IPS-18c (cell line): ENCODE measurements at regions not wholly inside any gene's neighbourhood (a gene's known extent, or its start where the extent isn't known, plus 50 kb on each side); places are given as distances from the start of the nearest gene placed in this dataset.

Experiments
- H3K4me3 ChIP-seq: 2 replicates; pipeline ENCODE4 v1.7.0; 2013; ENCODE audit warnings: low read depth, mild to moderate bottlenecking, low read length, moderate library complexity; ENCODE audit not compliant: insufficient read depth
- H3K9me3 ChIP-seq: one replicate; pipeline ENCODE4 v1.6.1; 2013; ENCODE audit warnings: mild to moderate bottlenecking, low read length, moderate library complexity; ENCODE audit not compliant: control insufficient read depth, insufficient read depth

DNA sequence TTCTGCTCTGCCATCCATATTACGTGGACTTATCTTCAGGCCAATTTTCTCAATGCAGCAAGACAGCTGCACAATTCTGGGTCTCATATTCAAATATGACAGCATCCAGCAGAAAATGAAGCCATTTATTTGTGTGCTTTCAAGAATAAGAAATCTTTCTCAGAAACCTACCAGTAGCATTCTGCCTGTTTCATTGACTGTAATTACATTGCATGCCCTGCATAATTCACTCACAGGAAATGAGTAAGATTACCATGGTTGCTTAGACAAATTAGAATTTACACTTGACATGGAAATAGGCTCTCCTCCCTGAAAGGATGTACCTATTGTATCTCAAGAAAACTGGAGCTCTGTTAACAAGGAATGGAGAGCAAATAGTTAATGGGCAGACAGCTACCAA lies 346.6 kb upstream of the DCBLD2 start:
- no peaks in the 10 kb centered on the region for H3K9me3 ChIP-seq
- H3K4me3 ChIP-seq = no peak overlapping the region

DNA sequence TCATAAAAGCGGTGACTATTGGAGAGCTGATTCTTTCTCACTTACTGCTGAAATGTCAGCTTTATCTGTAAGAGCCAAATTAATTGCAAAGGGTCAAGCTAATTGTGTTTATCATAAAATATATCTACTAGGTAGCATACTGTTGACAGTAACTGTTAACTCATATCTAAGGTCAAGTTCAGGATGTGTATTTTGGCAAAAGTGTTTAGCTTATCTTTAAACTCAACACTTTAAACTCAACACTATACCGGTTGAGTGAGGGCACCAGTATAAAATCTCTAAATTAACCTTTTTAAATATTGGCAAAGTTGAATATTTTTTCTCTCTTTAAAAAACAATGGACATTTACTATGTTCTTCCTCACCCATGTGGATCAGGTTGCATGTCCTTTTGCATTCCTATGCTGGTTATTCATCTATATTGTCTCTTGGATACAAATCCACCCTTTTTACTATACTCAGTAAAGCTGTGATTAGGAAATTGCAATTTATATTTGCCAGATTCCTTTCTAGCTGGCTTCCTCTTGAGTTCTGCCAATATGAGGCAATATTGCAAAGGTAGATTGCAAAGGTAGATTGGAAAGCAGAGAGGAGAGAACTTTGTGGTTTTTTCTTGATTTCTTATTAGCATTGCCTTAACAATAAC lies 344.6 kb upstream of the DCBLD2 start:
- Histone ChIP-seq H3K4me3 (no peak overlapping the region), H3K9me3 (no peaks in the 10 kb centered on the region)

DNA sequence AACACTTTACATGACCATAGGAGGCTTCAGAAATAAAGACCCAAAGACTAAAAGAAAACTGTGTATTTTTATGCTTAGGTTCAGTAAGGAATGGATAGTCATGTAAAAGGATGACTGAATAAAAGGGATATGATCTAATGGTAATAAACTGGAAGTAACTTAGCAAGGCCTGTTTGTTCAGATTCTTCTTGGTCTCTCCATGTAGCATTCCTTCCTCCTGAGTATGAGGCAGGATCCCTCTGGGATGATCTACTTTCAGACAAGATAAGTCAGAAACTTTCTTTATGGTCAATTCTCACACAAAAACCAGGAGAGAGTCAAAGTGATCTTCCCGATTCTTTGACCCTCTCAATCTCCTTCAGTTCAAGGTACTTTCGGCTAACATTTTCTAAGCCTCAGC lies 340.8 kb upstream of the DCBLD2 start:
- no peak overlapping the region for H3K4me3 ChIP-seq
- H3K9me3 ChIP-seq = no peaks in the 10 kb centered on the region

DNA sequence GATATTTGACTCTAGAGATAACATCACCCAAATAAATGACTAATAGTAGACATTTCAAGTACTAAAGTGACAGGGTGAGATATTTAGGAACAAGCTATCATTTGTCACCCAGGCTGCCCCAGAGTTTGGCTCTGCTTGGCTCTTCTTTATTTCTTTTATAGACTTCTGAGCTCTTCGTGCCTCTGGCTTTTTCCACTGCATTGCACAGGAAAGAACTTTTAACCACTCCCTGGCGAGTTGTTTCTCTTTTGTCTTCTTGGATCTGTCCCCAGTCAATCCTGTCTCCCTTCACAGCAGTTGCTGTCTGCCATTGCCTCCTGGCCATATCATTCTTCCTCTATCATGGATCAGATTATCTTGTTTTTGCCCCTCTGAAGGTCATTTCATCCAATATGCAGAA lies 339.2 kb upstream of the DCBLD2 start:
- Histone ChIP-seq H3K4me3 (no peak overlapping the region), H3K9me3 (no peaks in the 10 kb centered on the region)

DNA sequence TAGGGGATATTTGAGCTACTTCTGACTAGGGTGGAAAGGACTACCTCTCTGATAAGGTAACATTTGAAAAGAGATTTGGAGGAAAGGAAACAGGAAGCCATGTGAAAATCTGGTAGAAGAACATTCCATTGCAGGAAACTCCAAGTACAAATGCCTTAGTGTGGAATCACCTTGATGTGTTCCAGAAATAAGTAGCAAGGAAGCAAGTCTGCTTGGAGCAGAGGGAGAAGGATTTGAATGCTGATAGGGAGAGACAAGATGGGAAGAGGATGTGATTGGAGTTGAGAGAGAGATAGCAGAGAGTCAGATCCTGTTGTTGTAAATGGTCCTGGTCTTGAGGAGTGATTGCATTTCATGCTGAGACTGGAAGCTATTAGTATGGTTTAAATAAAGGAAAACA lies 335.1 kb upstream of the DCBLD2 start:
- no peaks in the 10 kb centered on the region for H3K9me3 ChIP-seq
- H3K4me3 ChIP-seq = no peak overlapping the region

DNA sequence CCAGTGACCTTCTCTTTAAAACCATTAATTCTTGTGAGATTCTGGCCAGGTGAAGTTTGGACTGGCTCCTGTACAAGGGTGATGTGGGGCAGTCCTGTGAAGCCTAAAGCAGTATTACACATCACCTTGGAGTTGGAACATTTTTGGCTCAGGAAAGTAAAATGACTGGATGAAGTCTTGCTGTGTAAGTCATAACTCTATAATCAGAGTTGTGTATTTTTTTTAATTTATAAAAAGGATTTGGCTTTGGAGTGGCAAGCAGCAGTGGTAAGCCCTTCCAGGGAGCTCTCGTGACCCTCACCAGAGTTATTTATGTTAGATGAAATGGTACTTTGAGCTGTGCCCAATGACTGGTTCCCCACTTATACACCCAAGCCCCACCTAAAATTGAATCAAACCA lies 331.2 kb upstream of the DCBLD2 start:
- Histone ChIP-seq H3K4me3 (no peak overlapping the region), H3K9me3 (no peaks in the 10 kb centered on the region)

DNA sequence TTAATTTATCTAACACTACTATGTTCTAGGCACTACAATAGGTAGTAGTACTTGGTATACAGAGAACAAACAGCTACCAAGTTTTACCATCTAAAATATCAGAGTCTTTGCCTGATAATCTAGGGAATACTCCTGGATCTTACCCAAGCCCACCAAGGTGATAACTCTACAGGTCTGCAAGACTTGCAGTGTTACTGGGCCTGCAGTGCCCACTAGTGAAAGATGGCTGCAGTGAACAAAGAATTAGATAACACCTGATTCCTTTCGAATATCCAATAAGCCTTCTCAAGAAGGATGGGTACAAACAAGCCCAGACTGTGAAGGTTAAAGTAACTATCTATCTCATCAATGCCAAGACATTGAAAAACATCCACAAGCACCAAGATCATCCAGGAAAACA lies 317.0 kb upstream of the DCBLD2 start:
- Histone ChIP-seq H3K9me3 (no peaks in the 10 kb centered on the region), H3K4me3 (no peak overlapping the region)

DNA sequence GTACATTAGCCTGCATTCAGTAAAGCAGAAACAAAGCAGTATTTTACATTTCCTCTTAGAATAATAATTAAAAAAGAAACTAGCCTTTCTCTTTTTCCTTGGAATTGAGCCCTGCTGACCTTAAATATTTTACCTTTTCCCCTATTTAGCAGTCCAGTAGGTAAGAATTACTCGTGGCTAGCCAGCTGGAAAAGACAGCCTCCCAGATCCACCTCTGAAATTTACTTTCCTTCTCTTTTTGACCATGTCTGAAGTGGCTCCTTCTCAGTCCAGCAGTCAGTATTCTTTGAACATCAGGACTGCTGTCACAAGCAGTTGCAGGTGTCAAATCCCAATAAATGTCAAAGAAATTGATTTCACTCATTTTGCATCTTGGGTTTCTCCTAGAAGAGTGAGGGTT lies 311.5 kb upstream of the DCBLD2 start:
- H3K9me3 ChIP-seq = no peaks in the 10 kb centered on the region

DNA sequence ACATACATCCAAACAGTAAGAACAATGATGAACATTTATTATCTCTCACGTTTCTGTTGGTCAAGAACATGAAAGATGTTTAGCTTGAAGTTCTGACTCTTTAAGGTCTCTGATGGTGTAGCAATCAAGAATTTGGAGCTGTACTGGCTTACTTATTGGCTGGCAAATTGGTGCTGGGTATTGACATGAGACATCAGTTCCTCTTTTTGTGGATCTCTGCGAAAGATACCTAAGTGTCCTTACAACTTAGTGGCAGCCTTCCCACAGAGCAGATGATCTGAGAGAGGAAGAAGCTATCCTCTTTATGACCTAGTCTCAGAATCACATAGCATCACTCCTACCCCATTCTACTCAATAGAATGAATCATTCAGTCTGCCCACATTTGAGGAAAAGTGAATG lies 309.8 kb upstream of the DCBLD2 start:
- no peaks in the 10 kb centered on the region for H3K9me3 ChIP-seq
- H3K4me3 ChIP-seq = no peak overlapping the region

More for the DNA sequence above, 311.5 kb upstream of the DCBLD2 start:
- no peak overlapping the region for H3K4me3 ChIP-seq

DNA sequence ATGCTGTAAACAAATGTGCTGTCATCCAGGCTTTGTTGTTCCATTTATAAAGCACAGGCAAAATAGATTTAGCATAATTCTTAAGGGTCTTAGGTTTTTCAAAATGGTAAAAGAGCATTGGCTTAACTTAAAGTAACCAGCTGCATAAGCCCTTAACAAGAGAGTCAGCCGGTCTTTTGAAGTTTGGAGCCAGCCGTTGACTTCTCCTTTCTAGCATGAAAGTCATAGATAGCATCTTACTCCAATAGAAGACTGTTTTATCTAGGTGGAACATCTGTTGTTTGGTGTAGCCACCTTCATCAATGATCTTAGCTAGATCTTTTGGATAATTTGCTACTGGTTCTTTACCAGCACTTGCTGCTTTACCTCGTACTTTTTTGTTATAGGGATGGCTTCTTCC lies 297.5 kb upstream of the DCBLD2 start:
- no peak overlapping the region for H3K4me3 ChIP-seq
- H3K9me3 ChIP-seq = no peaks in the 10 kb centered on the region

DNA sequence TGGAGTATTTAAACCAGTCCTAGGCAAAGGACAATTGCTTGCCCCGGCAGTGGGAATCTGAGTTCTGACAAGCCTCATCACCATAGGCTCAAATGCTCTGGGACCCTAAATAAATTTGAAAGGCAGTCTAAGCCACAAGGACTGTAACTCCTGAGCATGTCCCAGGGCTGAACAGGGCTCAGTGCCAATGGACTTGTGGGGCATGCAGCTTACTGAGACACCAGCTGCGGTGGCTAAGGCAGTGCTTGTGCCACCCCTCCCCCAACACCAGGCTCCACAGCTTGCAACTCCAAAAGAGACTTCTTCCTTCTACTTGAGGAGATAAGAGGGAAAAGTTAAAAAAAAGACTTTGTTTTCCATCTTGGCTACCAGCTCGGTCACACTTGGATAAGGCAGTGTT lies 289.7 kb upstream of the DCBLD2 start:
- Histone ChIP-seq H3K9me3 (no peaks in the 10 kb centered on the region), H3K4me3 (0 out of 2 replicates have a peak overlapping the region, but pooled peaks have one; percentile 3)

DNA sequence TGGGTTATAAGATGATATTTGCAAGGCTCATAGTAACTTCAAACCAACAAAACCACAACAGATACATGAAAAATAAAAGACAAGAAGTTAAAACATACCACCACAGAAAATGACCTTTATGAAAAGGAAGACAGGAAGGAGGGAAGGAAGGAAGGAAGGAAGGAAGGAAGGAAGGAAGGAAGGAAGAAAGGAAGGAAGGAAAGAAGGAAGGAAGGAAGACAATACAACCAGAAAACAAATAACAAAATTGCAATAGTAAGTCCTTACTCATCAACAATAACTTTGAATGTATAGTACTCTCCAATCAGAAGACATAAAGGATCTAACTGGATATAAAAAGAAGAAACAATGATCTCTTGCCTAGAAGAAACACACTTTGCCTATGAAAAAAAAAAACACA lies 287.4 kb upstream of the DCBLD2 start:
- Histone ChIP-seq H3K9me3 (no peaks in the 10 kb centered on the region), H3K4me3 (no peak overlapping the region)

DNA sequence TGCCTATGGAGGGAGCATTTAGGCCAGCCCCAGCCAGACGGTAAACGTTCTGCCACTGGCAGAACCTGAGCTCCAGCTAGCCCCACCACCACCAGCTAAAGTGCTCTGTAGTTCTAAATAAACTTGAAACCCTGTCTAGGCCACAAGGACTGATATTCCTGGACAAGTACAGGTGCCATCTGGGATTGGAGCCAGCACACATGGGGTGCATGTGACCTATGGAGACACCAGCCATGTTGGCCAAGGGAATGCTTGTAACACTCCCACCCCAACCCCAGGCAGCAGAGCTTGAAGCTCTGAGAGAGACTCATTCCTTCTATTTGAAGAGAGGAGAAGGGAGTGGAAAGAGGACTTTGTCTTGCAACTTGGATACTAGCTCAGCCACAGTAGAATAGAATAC lies 284.5 kb upstream of the DCBLD2 start:
- H3K9me3 ChIP-seq = no peaks in the 10 kb centered on the region
- no peak overlapping the region for H3K4me3 ChIP-seq

DNA sequence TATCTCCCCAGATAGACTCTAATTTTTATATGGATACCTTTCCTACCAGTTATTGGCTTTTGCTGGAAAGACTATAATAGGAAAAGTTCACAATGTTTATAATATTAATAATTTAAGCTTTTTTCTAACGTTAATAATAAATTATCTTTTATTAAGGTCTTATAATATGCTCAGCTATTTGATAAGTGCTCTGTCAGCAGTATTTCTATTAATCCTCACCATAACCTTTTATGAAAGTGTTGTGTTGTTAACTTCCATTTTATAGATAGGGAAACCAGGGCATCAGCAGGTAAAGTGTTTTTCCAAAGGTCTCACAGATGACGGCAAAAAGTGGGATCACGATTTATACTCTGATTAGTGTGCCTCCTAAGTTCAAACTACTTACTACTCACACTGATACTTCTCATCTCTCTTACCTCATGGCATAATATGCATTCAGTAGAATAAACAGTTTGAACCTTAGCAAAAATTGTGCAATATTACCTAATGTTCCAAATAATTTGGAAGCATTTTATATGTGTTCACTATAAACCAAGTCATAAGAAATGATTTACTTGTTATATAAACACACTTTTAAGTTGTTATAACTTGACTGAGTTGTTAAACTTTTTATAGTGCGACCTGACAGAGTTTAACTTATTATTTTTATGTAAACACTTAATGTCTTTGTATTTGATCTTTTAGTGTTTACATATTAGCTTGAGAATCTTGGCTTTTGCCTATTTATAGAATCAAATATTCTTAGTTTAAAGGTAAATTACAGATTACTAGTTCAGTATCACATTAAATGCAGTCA lies 274.9 kb upstream of the DCBLD2 start:
- Histone ChIP-seq H3K9me3 (no peaks in the 10 kb centered on the region), H3K4me3 (no peak overlapping the region)

DNA sequence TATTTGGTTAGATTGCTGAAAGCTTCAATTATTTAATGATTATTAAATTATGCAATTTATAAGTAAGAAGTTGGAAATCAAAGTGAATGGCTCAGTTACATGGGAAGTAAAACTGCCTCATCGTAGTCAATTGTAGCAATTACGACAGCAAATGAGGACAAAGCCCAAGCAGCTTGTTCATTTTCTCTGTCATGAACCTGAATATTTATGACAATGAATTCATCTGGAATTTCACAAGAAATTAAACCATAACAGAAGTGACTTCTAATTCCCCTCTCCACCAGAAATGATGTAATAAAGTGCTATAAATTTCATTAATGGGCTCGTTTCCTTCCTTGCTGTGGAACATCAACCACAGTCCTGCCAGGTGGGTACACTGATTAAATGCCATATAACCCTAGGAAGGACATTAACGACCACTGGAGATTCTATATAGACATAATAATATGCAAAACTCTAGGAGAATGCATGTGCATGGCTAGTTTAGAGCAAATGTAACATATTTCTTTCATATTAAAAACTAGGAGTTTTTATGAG lies 273.8 kb upstream of the DCBLD2 start:
- no peak overlapping the region for H3K4me3 ChIP-seq
- no peaks in the 10 kb centered on the region for H3K9me3 ChIP-seq

DNA sequence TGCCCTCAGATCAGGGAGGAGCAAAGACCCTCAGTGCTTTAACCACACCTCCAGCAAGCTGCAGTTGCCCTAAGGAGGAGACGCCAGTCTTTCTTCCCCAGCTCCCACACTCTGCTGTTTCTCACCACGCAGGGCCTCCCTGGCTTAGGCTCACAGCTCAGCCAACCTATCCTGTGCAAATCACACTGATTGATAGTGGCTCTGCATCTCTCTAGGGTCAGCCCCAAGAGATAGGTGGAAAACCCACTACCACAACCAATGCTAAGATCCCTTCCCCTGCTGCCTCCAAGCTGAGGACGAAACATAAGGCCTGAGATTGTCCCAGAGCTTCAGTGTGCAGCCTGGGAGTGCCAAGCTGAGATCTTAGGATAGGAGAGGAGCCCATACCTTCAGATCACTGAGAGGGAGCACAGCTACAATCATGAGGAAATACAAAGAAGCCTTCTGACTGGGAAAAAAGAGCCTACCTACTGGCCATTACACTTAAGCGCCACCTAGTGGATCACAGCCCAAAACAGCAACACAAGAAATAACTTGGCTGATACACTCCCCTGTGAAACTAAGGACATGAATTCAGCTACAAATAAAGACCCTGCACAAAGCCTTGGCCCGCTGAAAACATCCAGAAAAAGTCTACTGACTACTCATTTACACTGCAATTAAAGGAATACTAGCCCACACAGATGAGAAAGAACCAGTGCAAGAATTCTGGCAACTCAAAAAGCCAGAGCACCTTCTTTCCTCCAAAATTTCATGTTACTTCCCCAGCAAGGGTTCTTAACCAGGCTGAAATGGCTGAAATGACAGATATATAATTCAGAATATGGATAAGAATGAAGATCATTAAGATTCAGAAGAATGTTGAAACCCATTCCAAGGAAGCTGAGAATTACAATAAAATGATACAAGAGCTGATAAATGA lies 271.5 kb upstream of the DCBLD2 start:
- Histone ChIP-seq H3K4me3 (no peak overlapping the region), H3K9me3 (no peaks in the 10 kb centered on the region)

DNA sequence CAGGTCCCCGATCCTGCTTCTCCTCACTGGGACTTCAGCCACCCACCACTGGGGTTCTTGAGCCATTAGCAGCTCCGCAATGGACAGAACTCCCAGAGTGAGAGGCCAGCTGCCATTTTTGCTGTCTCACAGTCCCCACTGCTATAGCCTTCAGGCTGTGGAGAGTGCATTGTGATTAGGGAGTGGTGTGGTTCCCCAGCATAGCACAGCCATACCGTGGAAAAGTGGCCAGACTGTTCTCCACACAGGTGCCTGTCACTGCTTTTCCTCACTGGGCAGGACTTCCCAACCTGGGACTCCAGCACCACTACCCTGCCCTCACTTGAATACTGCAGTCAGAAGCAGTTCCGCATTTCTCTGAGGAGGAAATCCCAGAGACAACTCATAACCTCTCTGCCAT lies 270.3 kb upstream of the DCBLD2 start:
- H3K9me3 ChIP-seq = no peaks in the 10 kb centered on the region
- no peak overlapping the region for H3K4me3 ChIP-seq
